ENCODE measurements at regions not wholly inside any gene's neighbourhood (a gene's known extent, or its start where the extent isn't known, plus 50 kb on each side); places are given as distances from the start of the nearest gene placed in this dataset.
"Not testable (repeated sequence)": the region's sequence is repeated elsewhere in the genome, so short reads cannot be mapped to it uniquely, and the experiment has no call there.

GRCh38 chr1:21385022-21385421, 54.9 kb upstream of the NBPF3 start:
- Histone ChIP-seq H3K4me1 (no peaks in the 10 kb centered on the region), H3K36me3 (no peaks in the 10 kb centered on the region), H3K27ac (no peak overlapping the region), H3K9me3 (no peaks in the 10 kb centered on the region), H3K27me3 (no peaks in the 10 kb centered on the region), H3K4me3 (no peak overlapping the region)
- DNase-seq (no peak), ATAC-seq (no peak), FAIRE-seq (no peak)
- no peak for TF ChIP-seq CTCF (IDR thresholded peaks at IDR 0.05)
- 69 to 70% methylated on average over 10 of the region's 10 CpGs for WGBS, 2 donors
- intact Hi-C loops (cut with DNase I): no loop called here

- Histone ChIP-seq H3K4me3 (no peak overlapping the region), H3K36me3 (no peaks in the 10 kb centered on the region), H3K4me1 (no peaks in the 10 kb centered on the region), H3K27ac (no peak overlapping the region), H3K27me3 (no peaks in the 10 kb centered on the region), H3K9me3 (no peaks in the 10 kb centered on the region)
- intact Hi-C loops (cut with DNase I): no loop called here
- FAIRE-seq (no peak), DNase-seq (no peak), ATAC-seq (no peak)
- TF ChIP-seq CTCF (IDR thresholded peaks at IDR 0.05): no peak
- 76 to 86% methylated on average over 6 of the region's 6 CpGs for WGBS, 2 donors
These were observed 55.3 kb upstream of the NBPF3 start for GRCh38 chr1:21384620-21385019.

GRCh38 chr1:21383785-21384401, 56.0 kb upstream of the NBPF3 start:
- TF ChIP-seq CTCF (IDR thresholded peaks at IDR 0.05): no peak
- Histone ChIP-seq H3K4me3 (no peak overlapping the region), H3K27ac (no peak overlapping the region), H3K9me3 (no peaks in the 10 kb centered on the region), H3K36me3 (no peaks in the 10 kb centered on the region), H3K27me3 (no peaks in the 10 kb centered on the region), H3K4me1 (no peaks in the 10 kb centered on the region)
- WGBS, 2 donors: 78 to 84% methylated on average over 5 of the region's 5 CpGs
- DNase-seq: no peak
- intact Hi-C loops (cut with DNase I): no loop called here
- ATAC-seq: no peak
- FAIRE-seq: no peak

- Histone ChIP-seq H3K4me3 (no peak overlapping the region), H3K27ac (no peak overlapping the region), H3K4me1 (no peaks in the 10 kb centered on the region), H3K36me3 (no peaks in the 10 kb centered on the region), H3K9me3 (no peaks in the 10 kb centered on the region), H3K27me3 (no peaks in the 10 kb centered on the region)
- TF ChIP-seq CTCF (IDR thresholded peaks at IDR 0.05): no peak
- intact Hi-C loops (cut with DNase I): no loop called here
- ATAC-seq (peak; percentile 19 to 48 (median 26)), FAIRE-seq (no peak), DNase-seq (no peak)
- 39 to 45% methylated on average over 3 of the region's 3 CpGs for WGBS, 2 donors
These were observed 58.6 kb upstream of the NBPF3 start for GRCh38 chr1:21381354-21381753.

- 80 to 81% methylated on average over 7 of the region's 7 CpGs for WGBS, 2 donors
- DNase-seq; FAIRE-seq; H3K27ac ChIP-seq; ATAC-seq; intact Hi-C loops (cut with DNase I); H3K27me3 ChIP-seq; H3K4me1 ChIP-seq; H3K9me3 ChIP-seq; H3K4me3 ChIP-seq; H3K36me3 ChIP-seq: not testable (repeated sequence)
These were observed 59.8 kb upstream of the NBPF3 start for GRCh38 chr1:21380147-21380546.
